Endothelial cell of umbilical vein (primary cell): ENCODE measurements at regions not wholly inside any gene's neighbourhood (a gene's known extent, or its start where the extent isn't known, plus 50 kb on each side); places are given as distances from the start of the nearest gene placed in this dataset.

Experiments
- BruUV-seq: library from RNA; stranded (reverse); fragments of 400-500 nt; replicated peaks from 2 replicates; lab custom pipeline; 2021; lab: Mats Ljungman, UMichigan
- CTCF ChIA-PET: fragments of 300-600, 350-600 bp; sonication (Branson Sonifier 250); formaldehyde crosslinking; loops from one replicate; lab custom pipeline; 2021; ENCODE audit warnings: antibody characterized with exemption, inconsistent platforms; lab: Charles Lee
- POLR2A ChIA-PET: fragments of 300-600, 350-600 bp; sonication (Branson Sonifier 250); formaldehyde crosslinking; loops from one replicate; lab custom pipeline; 2021; ENCODE audit warnings: antibody characterized with exemption, inconsistent platforms; lab: Charles Lee
- DNase-seq: peaks from one replicate; pipeline ENCODE4 v3.0.0-alpha.2; 2011; ENCODE audit warnings: low read depth, low spot score
- FAIRE-seq: peaks from 2 replicates; lab custom pipeline; 2011; peaks lifted over from hg19 to GRCh38; lab: Jason Lieb, UNC
- H2AFZ ChIP-seq: 2 replicates; pipeline ENCODE4 v1.6.0; 2012; ENCODE audit warnings: low read depth, low read length, control low read depth, inconsistent platforms
- H3K27ac ChIP-seq: 2 replicates; pipeline ENCODE4 v1.5.1; 2011; ENCODE audit warnings: low read depth, mild to moderate bottlenecking, control low read depth, low read length, moderate library complexity; ENCODE audit not compliant: insufficient read depth
- H3K27me3 ChIP-seq, 2 experiments: 2 replicates each; pipeline versions ENCODE4 v1.6.0 to v1.6.1; 2011; ENCODE audit warnings: low read length in 2 of 2, mixed read lengths in 1 of 2; ENCODE audit not compliant: control insufficient read depth in 2 of 2, insufficient read depth in 2 of 2
- H3K36me3 ChIP-seq, 2 experiments: 2 replicates in 1 of 2; 3 replicates in 1 of 2; pipeline ENCODE4 v1.5.1; 2011; ENCODE audit warnings: low read length in 2 of 2, mild to moderate bottlenecking in 1 of 2, moderate library complexity in 1 of 2; ENCODE audit not compliant: control insufficient read depth in 2 of 2, insufficient read depth in 2 of 2; ENCODE audit errors: extremely low read depth in 1 of 2
- H3K4me1 ChIP-seq: 3 replicates; pipeline ENCODE4 v1.5.1; 2011; ENCODE audit warnings: mild to moderate bottlenecking, low read length; ENCODE audit not compliant: control insufficient read depth, insufficient read depth; ENCODE audit errors: extremely low read depth
- H3K4me2 ChIP-seq: 2 replicates; pipeline ENCODE4 v1.6.1; 2011; ENCODE audit warnings: low read length, control low read depth, mixed read lengths; ENCODE audit not compliant: insufficient read depth
- H3K4me3 ChIP-seq, 3 experiments: fragments of 200-600 bp in 1 of 3; sonication (generic), shearing (Covaris generic) in 1 of 3; replicated peaks in 1 of 3; 2 replicates each; pipeline ENCODE4 v1.5.1; 2011 to 2016; ENCODE audit warnings: control low read depth in 3 of 3, low read length in 3 of 3, mild to moderate bottlenecking in 2 of 3, inconsistent platforms in 1 of 3, low read depth in 1 of 3, moderate library complexity in 1 of 3; ENCODE audit not compliant: insufficient read depth in 1 of 3
- H3K79me2 ChIP-seq: 2 replicates; pipeline ENCODE4 v1.6.0; 2012; ENCODE audit warnings: low read length, inconsistent platforms; ENCODE audit not compliant: control insufficient read depth, insufficient read depth
- H3K9ac ChIP-seq: replicated peaks from 2 replicates; pipeline ENCODE3; 2011; ENCODE audit warnings: low read length, control low read depth; ENCODE audit not compliant: insufficient read depth; ENCODE audit errors: extremely low read depth
- H3K9me1 ChIP-seq: replicated peaks from 3 replicates; pipeline ENCODE4 v1.6.0; 2011; ENCODE audit warnings: mild to moderate bottlenecking, low read length; ENCODE audit not compliant: control insufficient read depth, insufficient read depth; ENCODE audit errors: extremely low read depth
- H3K9me3 ChIP-seq: replicated peaks from 2 replicates; pipeline ENCODE4 v1.5.1; 2012; ENCODE audit warnings: low read length, inconsistent platforms; ENCODE audit not compliant: control insufficient read depth, insufficient read depth
- H4K20me1 ChIP-seq: replicated peaks from 2 replicates; pipeline ENCODE3; 2011; ENCODE audit warnings: mild to moderate bottlenecking, low read length; ENCODE audit not compliant: control insufficient read depth, insufficient read depth; ENCODE audit errors: extremely low read depth
- EZH2 ChIP-seq: IDR thresholded peaks from 2 replicates; pipeline ENCODE4 v1.6.1; 2012; ENCODE audit warnings: borderline replicate concordance, low read depth, mild to moderate bottlenecking, moderate library complexity, low read length, inconsistent platforms; ENCODE audit not compliant: severe bottlenecking
- FOS ChIP-seq: IDR thresholded peaks from 2 replicates; pipeline ENCODE4 v1.6.1; 2011; ENCODE audit warnings: mild to moderate bottlenecking, low read length, moderate library complexity, borderline replicate concordance; ENCODE audit not compliant: insufficient read depth
- GATA2 ChIP-seq: IDR thresholded peaks from 2 replicates; pipeline ENCODE4 v1.7.0; 2011; ENCODE audit warnings: low read depth, mild to moderate bottlenecking, moderate library complexity, mixed read lengths, low read length; ENCODE audit not compliant: insufficient read length, insufficient read depth
- JUN ChIP-seq: IDR thresholded peaks from 2 replicates; pipeline ENCODE4 v1.6.1; 2011; ENCODE audit warnings: borderline replicate concordance, low read depth; ENCODE audit not compliant: insufficient read length, insufficient read depth
- MYC ChIP-seq: IDR thresholded peaks from one replicate; pipeline ENCODE4 v1.6.1; 2011; ENCODE audit warnings: mild to moderate bottlenecking, low read depth, low read length
- POLR2A ChIP-seq: IDR thresholded peaks from 2 replicates; pipeline ENCODE4 v1.6.1; 2012; ENCODE audit warnings: low read depth, mild to moderate bottlenecking, control low read depth, low read length
- POLR2AphosphoS5 ChIP-seq: IDR thresholded peaks from 2 replicates; pipeline ENCODE4 v1.6.1; 2012; ENCODE audit warnings: low read depth, mild to moderate bottlenecking, control low read depth, low read length, moderate library complexity; ENCODE audit not compliant: insufficient read depth
- dilution Hi-C: fragments of 300-500 bp; cut with MboI; formaldehyde crosslinking; loops from one replicate; pipeline ENCODE4 v1.15.0; 2019; ENCODE audit warnings: low sequenced_read_pairs; ENCODE audit not compliant: extremely low pct_ligation_motif_present
- intact Hi-C: fragments of 100-400 bp; cut with micrococcal nuclease; formaldehyde crosslinking; loops from one replicate; pipeline ENCODE4 v1.10.0; 2022
- TF ChIP-seq, protein P1 (sequence below), 2 donors: IDR thresholded peaks; 1 replicate in 1 of 2; 2 replicates in 1 of 2; pipeline ENCODE4 v1.5.1; 2011; ENCODE audit warnings: low read length in 2 of 2, mild to moderate bottlenecking in 2 of 2, moderate library complexity in 2 of 2, control low read depth in 1 of 2, inconsistent platforms in 1 of 2, low read depth in 1 of 2; ENCODE audit not compliant: insufficient read depth in 1 of 2; ENCODE audit errors: extremely low read depth in 1 of 2
- TF ChIP-seq, protein P2 (sequence below): IDR thresholded peaks from 2 replicates; pipeline ENCODE4 v1.6.1; 2011; ENCODE audit not compliant: insufficient read depth, insufficient read length

DNA sequence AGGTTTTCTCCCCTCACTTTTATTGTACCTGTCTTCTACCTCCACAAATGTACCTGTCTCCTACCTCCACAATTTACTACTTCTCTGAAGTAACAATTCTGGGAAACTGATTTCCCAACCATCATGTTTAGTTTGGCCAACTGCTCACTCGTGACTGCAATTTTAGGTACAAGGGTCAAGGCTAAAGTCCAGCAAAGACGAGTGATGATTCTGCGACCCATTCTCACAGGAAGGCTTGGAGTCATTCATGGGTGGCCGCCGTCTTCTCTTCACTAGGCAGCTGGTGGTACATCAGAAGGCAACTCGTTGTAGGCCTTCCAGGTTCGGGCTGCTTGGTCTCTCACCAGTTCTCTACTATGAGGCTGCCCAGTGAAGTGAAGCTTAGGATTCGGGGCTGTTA lies 483.8 kb upstream of the JARID2 start:
- peaks cover 5% of the 10 kb centered on the region for H3K9me3 ChIP-seq
- no peaks in the 10 kb centered on the region for H3K79me2 ChIP-seq
- H3K4me2 ChIP-seq, result no peak overlapping the region
- TF ChIP-seq EZH2 (no peak), POLR2AphosphoS5 (no peak), JUN (no peak), MYC (no peak), GATA2 (no peak), FOS (no peak), POLR2A (no peak)
- TF ChIP-seq, protein P1, sequence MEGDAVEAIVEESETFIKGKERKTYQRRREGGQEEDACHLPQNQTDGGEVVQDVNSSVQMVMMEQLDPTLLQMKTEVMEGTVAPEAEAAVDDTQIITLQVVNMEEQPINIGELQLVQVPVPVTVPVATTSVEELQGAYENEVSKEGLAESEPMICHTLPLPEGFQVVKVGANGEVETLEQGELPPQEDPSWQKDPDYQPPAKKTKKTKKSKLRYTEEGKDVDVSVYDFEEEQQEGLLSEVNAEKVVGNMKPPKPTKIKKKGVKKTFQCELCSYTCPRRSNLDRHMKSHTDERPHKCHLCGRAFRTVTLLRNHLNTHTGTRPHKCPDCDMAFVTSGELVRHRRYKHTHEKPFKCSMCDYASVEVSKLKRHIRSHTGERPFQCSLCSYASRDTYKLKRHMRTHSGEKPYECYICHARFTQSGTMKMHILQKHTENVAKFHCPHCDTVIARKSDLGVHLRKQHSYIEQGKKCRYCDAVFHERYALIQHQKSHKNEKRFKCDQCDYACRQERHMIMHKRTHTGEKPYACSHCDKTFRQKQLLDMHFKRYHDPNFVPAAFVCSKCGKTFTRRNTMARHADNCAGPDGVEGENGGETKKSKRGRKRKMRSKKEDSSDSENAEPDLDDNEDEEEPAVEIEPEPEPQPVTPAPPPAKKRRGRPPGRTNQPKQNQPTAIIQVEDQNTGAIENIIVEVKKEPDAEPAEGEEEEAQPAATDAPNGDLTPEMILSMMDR (IDR thresholded peaks at IDR 0.05; ENCODE audit: extremely low read depth in 1 of 2, insufficient read depth in 1 of 2, low read depth in 1 of 2, low read length in 2 of 2), result no peak
- TF ChIP-seq, protein P2, sequence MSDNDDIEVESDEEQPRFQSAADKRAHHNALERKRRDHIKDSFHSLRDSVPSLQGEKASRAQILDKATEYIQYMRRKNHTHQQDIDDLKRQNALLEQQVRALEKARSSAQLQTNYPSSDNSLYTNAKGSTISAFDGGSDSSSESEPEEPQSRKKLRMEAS, result no peak
- no peak overlapping the region for H3K27ac ChIP-seq
- FAIRE-seq (no peak), DNase-seq (no peak)
- no peak overlapping the region for H2AFZ ChIP-seq
- intact Hi-C loops, result no loop called here
- ChIA-PET CTCF (no interaction called here), POLR2A (no interaction called here)
- dilution Hi-C loops, result no loop called here
- BruUV-seq, result no TSS peak
- no peaks in the 10 kb centered on the region for H3K9me1 ChIP-seq
- H3K36me3 ChIP-seq, result no peaks in the 10 kb centered on the region
- H3K4me3 ChIP-seq, result no peak overlapping the region
- H3K9ac ChIP-seq, result no peak overlapping the region
- no peaks in the 10 kb centered on the region for H3K4me1 ChIP-seq
- H3K27me3 ChIP-seq, result no peaks in the 10 kb centered on the region
- H4K20me1 ChIP-seq, result no peaks in the 10 kb centered on the region
